GM12875 (cell line): ENCODE measurements at regions not wholly inside any gene's neighbourhood (a gene's known extent, or its start where the extent isn't known, plus 50 kb on each side); places are given as distances from the start of the nearest gene placed in this dataset.

Experiments
- H3K4me3 ChIP-seq: one replicate; pipeline ENCODE4 v1.5.1; 2011; ENCODE audit warnings: low read depth, low read length, control low read depth
- TF ChIP-seq, protein P1 (sequence below): IDR thresholded peaks from 2 replicates; pipeline ENCODE4 v1.5.1; 2011; ENCODE audit warnings: low read depth, mild to moderate bottlenecking, control low read depth, inconsistent platforms, low read length, moderate library complexity, borderline replicate concordance; ENCODE audit not compliant: insufficient read depth

DNA sequence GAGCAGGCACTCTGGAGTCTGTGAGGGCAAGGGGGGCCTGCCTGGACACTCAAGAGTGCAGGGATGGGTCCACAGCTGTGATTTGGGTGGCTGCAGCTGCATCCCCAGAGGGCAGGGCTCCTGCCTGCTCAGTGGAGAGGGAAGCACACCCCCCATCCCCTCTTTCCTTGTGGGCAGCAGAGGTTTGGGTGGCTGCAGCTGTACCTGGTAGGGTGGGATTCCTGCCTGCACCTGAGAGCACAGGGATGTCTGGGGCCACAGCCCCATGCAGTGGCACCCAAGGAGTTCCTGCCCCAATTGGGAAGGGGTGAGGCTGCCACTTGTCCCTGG, 605.4 kb upstream of the FAM174A start:
- TF ChIP-seq, protein P1, sequence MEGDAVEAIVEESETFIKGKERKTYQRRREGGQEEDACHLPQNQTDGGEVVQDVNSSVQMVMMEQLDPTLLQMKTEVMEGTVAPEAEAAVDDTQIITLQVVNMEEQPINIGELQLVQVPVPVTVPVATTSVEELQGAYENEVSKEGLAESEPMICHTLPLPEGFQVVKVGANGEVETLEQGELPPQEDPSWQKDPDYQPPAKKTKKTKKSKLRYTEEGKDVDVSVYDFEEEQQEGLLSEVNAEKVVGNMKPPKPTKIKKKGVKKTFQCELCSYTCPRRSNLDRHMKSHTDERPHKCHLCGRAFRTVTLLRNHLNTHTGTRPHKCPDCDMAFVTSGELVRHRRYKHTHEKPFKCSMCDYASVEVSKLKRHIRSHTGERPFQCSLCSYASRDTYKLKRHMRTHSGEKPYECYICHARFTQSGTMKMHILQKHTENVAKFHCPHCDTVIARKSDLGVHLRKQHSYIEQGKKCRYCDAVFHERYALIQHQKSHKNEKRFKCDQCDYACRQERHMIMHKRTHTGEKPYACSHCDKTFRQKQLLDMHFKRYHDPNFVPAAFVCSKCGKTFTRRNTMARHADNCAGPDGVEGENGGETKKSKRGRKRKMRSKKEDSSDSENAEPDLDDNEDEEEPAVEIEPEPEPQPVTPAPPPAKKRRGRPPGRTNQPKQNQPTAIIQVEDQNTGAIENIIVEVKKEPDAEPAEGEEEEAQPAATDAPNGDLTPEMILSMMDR = no peak
- no peak overlapping the region for H3K4me3 ChIP-seq

DNA sequence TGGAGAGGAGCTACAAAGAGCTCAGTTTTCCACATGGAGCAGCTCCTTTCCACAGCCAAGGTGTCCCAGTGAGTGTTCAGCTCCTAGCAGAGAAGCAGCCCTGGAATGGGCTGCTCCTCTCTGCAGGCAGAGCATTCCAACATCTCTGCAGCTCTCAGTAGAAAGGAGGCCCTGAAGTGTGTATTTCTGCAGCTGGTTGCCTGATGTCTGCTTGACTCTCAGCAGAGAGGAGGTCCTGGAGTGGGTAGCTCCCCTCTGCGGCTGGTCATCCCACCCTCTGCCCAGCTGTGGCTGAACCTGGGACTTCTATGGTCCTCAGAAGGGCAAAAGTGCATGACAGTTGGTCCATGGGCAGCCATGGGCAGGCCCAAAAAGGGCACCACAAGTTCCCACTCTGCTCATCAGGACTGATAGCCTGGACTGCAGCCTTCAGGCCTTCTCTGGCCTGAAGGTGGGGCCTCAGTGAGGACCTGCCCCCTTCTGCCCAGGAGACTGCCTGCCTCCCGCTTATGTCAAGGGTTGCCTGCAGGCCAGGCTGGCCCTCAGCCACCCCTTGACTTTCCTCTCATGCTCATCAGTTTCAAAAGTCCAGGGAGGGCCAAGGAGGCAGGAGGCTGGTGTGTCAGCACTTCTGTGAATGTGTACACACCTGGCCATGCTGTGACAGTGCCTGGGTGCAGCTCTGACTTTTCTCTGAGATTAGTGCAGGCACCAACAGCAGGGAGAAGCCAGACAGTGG, 605.9 kb upstream of the FAM174A start:
- no peak overlapping the region for H3K4me3 ChIP-seq
- TF ChIP-seq, protein P1 = no peak

DNA sequence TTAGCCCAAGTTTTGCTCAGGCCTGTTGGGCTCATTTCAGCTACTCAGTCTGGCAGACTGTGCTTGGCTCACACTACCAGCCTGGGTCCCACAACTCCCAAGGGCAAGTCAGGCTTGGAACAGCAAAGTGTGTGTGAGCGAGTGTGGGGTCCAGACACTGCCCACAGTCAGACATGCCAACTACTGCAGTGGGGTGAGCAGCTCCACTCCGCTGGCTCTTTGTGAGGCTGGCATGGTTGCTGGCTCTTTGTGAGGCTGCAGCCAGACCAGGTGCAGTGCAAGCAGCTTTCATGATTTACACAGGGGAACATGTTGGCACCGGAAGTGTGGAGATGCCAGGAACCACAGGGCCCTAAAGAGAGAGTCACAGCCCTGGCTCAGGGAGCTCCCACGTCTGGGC, 606.7 kb upstream of the FAM174A start:
- no peak overlapping the region for H3K4me3 ChIP-seq
- TF ChIP-seq, protein P1 = no peak

DNA sequence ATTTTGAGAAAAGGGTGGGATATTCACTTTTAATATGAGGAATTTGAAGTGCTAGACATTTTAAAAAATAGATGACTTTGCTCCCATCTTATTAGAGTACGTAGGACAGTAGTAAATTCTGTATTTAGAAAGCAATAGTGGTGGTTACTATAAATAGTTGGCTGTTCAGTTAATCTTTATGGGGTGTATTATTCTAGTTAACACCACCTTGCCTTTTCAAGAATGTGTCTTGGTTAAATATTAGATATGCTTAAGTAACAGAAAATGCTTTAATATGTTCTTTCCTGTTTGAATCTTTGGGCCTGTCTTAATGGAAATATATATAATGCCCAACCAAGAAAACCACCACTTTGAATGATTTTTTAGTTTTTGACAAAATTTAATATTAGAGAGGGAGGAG, 608.7 kb upstream of the FAM174A start:
- TF ChIP-seq, protein P1 = no peak

DNA sequence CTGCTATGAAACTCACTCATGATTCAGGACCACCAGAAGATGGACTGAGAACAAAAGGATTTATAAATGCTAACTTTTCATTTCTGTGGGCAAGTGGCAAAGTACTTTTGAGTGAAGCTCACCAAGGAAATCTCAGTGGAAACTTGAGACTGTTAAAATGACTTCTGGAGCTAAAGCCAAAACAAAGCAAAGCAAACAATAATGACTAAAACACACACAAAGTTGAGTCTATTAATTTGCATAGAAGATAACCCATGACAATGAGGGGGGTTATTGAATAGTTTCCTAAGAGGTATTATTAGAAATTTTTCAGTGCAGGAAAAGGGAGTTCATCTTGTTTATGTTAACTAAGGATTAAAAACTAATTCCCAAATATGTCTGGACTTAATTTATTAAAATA, 612.8 kb upstream of the FAM174A start:
- no peak overlapping the region for H3K4me3 ChIP-seq
- TF ChIP-seq, protein P1 = no peak

More for the DNA sequence above, 608.7 kb upstream of the FAM174A start:
- no peak overlapping the region for H3K4me3 ChIP-seq

DNA sequence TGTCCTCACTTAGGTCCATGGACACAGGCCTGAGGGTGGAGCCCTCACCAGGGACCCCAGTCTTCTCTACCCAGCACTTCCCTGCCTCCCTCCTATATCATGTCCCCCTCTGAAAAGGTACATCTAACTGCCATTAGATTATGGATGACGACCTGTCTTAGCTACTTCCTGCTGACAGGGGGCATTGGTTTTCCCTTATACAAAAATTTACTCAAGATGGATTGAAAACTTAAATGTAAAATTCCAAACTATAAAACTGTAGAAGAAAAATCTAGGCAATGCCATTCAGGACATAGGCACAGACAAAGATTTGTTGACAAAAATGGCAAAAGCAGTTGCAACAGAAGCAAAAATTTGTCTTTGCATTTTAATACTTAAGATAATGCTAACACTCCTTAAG, 623.2 kb upstream of the FAM174A start:
- no peak overlapping the region for H3K4me3 ChIP-seq
- TF ChIP-seq, protein P1 = no peak

DNA sequence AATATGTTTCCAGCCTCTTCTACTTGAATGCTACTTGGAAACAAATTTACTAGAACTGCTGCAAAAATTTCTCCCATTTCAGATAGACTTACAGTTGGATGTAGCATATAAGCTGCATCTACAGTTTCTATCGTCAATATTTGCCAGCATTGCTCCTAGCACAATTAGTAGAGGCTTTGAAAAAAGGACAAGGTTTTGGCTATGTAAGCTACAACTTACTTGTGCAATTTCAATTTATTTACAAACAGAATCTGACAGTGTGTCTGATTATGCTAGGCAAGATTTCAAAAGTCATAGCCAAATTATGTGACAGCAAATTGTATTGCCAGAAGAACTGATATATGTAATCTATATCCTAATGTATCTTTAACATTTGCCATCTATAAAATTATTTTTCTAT, 628.4 kb upstream of the FAM174A start:
- TF ChIP-seq, protein P1 = no peak

More for the DNA sequence above, 628.4 kb upstream of the FAM174A start:
- no peak overlapping the region for H3K4me3 ChIP-seq
